ENCODE measurements at regions not wholly inside any gene's neighbourhood (a gene's known extent, or its start where the extent isn't known, plus 50 kb on each side); places are given as distances from the start of the nearest gene placed in this dataset.
A peak's percentile ranks its signal among the peaks of the same experiment; 100 is the strongest.

DNA sequence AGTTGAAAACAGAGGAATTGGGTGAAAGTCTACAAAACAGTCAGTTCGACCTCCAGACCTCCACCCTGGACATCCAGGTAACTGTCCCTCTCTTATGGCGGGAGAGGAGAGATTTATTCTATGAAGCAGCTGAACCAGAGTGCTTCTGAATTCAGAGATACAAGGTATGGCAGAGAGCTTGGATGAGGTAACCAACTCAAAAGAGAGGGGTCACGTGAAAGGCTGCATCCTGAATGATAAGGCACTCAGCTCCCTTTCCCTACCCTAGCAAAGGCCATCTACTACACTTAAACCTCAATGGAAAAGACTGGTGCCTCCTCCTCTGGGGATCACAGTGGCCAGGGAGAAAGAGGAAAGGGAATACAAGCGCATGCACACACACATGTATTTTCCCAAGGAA, 88.4 kb upstream of the KCNA3 start:
- DNase-seq = peak; percentile 2

GRCh38 chr1:110760321-110760720, 85.6 kb upstream of the KCNA3 start:
- no peak for DNase-seq

GRCh38 chr1:110756506-110756905, 81.8 kb upstream of the KCNA3 start:
- DNase-seq = no peak

DNA sequence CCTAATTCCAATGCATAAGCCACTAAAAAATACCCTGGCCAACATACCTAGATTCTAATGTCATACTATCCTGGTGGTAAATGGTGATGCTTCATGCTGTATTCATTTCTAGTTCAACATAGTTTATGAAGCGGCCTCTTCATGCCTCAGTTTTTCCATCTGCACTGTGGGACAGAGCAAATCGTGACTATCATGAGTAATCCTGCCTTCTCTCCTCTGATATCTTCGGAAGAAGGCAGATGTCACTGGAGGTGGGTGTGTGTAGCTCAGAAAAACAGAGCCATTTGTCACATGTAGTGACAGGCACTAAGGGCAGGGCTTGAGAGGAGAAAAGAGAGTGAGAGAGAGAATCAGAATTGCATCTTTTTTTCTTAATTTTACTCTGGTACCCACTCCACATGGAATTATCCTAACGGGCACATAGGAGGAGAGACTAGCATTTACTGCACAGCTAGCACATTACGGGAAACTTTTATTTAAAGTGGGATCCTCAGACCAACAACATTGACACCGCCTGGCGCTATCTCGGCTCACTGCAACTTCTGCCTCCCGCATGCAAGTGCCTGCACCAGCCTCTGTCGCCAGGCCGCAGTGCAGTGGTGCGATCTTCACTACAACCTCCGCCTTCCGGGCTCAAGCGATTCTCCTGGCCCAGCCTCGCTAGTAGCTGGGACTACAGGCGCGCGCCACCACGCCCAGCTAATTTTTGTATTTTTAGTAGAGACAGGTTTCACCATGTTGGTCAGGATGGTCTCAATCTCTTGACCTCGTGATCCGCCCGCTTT, 78.4 kb upstream of the KCNA3 start:
- no peak for DNase-seq

DNA sequence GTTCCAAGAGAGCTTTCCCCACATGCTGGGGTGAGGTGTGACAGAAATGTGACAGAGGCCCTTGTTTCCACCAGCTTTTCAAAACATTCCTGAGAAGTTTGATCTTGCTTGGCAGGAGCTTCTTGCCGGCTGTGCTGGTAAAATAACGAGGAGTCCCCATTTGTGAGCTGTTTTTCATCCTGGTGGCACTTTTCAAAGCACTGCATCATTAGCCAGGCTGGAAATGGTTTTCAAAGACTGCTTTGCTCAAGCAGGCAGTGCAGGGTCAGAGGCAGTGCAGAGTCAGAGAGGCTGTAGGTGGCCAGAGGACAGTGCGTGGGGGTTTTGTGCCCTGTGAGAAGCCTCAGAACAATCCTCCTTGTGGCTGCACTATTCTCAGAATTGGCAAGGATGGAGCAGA, 75.8 kb upstream of the KCNA3 start:
- no peak for DNase-seq

- DNase-seq = no peak
These were observed 75.2 kb upstream of the KCNA3 start for GRCh38 chr1:110749960-110750359.

GRCh38 chr1:110746644-110747259, 72.0 kb upstream of the KCNA3 start:
- DNase-seq = peak; percentile 64

GRCh38 chr1:110743397-110743796, 68.7 kb upstream of the KCNA3 start:
- DNase-seq = no peak

DNA sequence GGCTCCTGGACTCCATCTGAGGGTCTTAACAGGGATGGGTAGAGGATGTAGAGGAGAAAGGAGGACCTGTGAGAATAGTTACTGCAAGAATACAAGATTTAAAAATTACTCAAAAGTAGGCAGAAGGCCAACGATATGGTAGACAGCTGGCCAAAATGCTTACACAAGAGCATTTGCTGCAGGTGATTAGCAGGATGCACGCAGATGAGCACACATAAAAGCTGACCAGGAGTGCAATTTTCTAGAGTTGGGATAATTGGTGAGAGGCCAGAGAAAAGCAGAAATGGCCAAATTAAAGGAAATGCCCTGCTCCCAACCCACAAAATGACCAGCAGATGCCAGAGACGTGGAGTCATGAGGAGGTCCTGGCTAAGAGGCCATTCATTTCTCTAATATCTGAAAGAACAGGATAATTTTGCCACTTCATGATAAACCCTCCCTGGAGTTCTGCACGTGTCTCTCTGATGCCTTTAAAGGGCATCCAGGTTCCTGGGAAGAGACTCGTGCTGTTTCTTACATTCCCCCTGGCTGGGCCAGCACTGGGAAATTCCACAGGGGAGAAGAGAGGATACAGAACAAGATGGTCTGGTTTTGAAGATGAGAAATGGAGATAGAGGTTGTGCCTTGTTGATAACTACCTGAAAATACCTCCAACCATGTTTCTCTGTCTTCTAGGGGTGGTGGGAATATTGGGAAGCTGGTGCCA, 62.3 kb upstream of the KCNA3 start:
- no peak for DNase-seq

- no peak for DNase-seq
These were observed 59.5 kb upstream of the KCNA3 start for GRCh38 chr1:110734133-110734680.

DNA sequence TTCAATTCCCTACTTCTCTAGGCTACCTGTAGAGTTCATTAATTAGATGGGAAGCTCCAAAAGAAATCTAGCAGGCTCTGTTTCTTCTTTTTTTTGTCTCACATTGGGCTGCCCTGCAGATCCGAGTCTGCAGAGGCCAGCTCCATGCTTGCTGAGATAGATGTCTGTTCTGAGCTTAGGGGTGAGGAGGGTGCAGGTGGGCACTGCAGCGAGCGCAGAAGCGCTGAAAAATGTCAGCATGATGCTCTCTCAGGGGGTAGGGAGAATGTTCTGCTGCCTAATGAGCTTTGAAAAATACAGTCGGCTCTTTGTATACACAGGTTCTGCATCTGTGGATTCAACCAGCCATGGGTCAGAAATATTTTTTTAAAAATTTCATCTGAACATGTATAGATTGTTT, 56.8 kb upstream of the KCNA3 start:
- no peak for DNase-seq

DNA sequence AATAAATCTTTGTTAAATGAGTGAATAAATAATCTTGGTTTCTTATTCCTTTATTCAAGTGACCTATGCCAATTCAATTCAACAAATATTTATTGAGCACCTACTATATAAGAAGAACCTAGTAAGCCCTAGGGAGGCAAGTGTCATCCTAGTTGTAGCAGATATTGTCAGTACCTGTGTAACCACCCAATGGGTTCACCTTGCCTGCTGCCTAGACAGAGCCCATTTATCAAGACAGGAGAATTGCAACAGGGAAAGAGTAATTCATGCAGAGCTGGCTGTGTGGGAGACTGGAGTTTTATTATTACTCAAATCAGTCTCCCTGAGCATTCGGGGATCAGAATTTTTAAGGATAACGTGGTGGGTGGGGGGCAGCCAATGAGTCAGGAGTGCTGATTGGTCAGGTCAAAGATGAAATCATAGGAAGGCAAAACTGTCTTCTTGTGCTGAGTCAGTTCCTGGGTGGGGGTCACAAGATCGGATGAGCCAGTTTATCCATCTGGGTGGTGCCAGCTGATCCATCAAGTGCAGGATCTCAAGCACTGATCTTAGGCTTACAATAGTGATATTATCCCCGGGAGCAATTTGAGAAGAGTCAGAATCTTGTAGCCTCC, 53.8 kb upstream of the KCNA3 start:
- DNase-seq = no peak

DNA sequence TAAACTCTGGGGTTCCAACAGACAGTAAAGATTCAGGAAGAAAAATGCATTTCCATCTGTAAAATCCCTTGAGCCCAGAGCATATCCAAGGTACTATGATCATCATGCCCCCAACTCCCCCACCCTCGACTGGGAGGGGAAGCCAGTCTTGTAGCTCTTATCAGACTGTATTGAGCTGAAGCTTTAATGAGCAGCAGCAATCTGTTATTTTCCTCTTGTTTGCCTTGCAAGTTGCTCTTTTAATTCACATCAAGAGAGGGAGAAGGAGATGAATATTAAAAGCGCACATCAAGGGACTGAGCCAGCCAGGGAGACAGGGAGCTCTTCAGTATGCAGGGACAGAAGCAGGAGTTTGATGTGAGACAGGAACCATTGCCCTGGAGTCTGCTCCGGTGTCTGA, 52.5 kb upstream of the KCNA3 start:
- no peak for DNase-seq

GRCh38 chr1:110726755-110727154, 52.0 kb upstream of the KCNA3 start:
- DNase-seq = peak; percentile 26
